ENCODE measurements at regions not wholly inside any gene's neighbourhood (a gene's known extent, or its start where the extent isn't known, plus 50 kb on each side); places are given as distances from the start of the nearest gene placed in this dataset.
A peak's percentile ranks its signal among the peaks of the same experiment; 100 is the strongest.

DNA sequence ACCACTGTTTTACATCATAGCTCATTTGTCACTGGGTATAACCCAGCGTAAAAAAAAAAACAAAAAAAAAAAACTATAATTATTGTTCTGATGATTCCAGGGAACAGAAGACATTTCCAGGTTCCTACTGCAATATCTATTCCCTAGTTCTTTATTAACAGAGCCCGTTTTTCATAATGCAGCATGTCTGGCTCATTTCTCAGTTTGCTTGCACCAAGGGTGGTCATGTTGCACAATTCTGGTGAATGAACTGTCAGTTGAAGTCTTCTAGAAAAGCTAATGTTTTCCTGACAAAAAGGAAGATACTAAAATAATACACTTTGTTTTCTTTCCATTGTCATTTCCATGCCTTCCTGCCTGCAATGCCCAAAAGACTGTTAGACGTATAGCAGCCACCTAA, 180.1 kb downstream of the RDH14 start:
- TF ChIP-seq, protein P1, sequence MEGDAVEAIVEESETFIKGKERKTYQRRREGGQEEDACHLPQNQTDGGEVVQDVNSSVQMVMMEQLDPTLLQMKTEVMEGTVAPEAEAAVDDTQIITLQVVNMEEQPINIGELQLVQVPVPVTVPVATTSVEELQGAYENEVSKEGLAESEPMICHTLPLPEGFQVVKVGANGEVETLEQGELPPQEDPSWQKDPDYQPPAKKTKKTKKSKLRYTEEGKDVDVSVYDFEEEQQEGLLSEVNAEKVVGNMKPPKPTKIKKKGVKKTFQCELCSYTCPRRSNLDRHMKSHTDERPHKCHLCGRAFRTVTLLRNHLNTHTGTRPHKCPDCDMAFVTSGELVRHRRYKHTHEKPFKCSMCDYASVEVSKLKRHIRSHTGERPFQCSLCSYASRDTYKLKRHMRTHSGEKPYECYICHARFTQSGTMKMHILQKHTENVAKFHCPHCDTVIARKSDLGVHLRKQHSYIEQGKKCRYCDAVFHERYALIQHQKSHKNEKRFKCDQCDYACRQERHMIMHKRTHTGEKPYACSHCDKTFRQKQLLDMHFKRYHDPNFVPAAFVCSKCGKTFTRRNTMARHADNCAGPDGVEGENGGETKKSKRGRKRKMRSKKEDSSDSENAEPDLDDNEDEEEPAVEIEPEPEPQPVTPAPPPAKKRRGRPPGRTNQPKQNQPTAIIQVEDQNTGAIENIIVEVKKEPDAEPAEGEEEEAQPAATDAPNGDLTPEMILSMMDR (IDR thresholded peaks at IDR 0.05; ENCODE audit: extremely low read depth, missing control alignments), result no peak
- DNase-seq (ENCODE audit: low spot score), result no peak

GRCh38 chr2:18379870-18380269, 180.6 kb downstream of the RDH14 start:
- TF ChIP-seq, protein P1 (IDR thresholded peaks at IDR 0.05; ENCODE audit: extremely low read depth, missing control alignments), result no peak
- DNase-seq (ENCODE audit: low spot score), result no peak

- DNase-seq (ENCODE audit: low spot score), result peak; percentile 52
- TF ChIP-seq, protein P1 (IDR thresholded peaks at IDR 0.05; ENCODE audit: extremely low read depth, missing control alignments), result peak; percentile 18
Measured at GRCh38 chr2:18378020-18378653, 182.3 kb downstream of the RDH14 start.

- DNase-seq (ENCODE audit: low spot score), result no peak
- TF ChIP-seq, protein P1 (IDR thresholded peaks at IDR 0.05; ENCODE audit: extremely low read depth, missing control alignments), result no peak
Measured at GRCh38 chr2:18376936-18377335, 183.5 kb downstream of the RDH14 start.

- TF ChIP-seq, protein P1 (IDR thresholded peaks at IDR 0.05; ENCODE audit: extremely low read depth, missing control alignments), result no peak
- no peak for DNase-seq (ENCODE audit: low spot score)
Measured at GRCh38 chr2:18373664-18374063, 186.8 kb downstream of the RDH14 start.

DNA sequence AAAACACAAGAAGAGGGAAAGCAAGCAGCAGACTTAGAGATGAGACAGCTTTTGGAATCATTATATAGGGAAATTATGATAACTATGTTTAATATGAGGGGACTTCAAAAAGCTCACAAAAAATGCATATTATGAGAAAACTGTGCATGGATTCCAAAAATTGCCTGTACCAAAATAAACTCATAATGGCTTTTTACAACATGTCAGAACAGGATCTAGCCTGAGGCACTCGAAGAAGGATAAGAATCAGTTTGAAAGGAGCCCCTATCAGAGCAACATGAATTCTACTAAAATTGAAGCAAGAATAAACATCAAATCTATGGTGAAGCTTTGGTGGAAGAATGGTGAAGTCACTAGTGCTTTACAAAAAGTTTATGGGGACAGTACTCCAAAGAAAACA, 187.4 kb downstream of the RDH14 start:
- no peak for DNase-seq (ENCODE audit: low spot score)
- TF ChIP-seq, protein P1 (IDR thresholded peaks at IDR 0.05; ENCODE audit: extremely low read depth, missing control alignments), result no peak

DNA sequence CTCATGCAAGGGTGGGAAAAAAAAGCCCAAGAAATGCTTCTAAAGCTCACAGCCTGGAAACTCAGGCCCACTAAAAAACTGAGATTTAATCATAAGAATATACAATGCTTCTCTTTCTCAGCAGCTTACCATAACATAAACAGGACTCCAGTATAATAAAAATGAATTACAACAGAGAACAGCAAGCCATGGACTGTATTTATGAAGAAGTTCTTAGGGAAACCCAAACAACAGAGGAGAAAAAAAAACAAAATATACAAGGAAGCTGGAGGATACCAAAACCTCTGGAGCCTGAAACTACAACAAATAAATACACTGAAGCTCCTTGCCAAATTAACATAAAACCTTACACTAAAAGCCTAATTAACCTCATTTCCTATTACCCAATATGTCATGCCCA, 187.8 kb downstream of the RDH14 start:
- TF ChIP-seq, protein P1 (IDR thresholded peaks at IDR 0.05; ENCODE audit: extremely low read depth, missing control alignments), result no peak
- no peak for DNase-seq (ENCODE audit: low spot score)

Measured in GM20000 (cell line).